Calu3 (cell line): ENCODE measurements at regions not wholly inside any gene's neighbourhood (a gene's known extent, or its start where the extent isn't known, plus 50 kb on each side); places are given as distances from the start of the nearest gene placed in this dataset.

ENCODE experiments used
- BruUV-seq: library from RNA; stranded (reverse); fragments of 400-500 nt; replicated peaks from 2 replicates; lab custom pipeline; 2021; lab: Mats Ljungman, UMichigan
- CTCF ChIA-PET: fragments of 300-600 bp; sonication (Branson Sonifier 250); formaldehyde crosslinking; loops from one replicate; lab custom pipeline; 2022; ENCODE audit warnings: antibody characterized with exemption; lab: Charles Lee
- DNase-seq: peaks from one replicate; pipeline ENCODE4 v3.0.0; 2022
- H3K27ac Mint-ChIP-seq: one replicate; pipeline ENCODE4 v1.8.0; 2022; ENCODE audit warnings: mixed read lengths; ENCODE audit not compliant: unreplicated experiment
- H3K27me3 Mint-ChIP-seq: one replicate; pipeline ENCODE4 v1.8.0; 2022; ENCODE audit warnings: mixed read lengths; ENCODE audit not compliant: unreplicated experiment
- H3K36me3 Mint-ChIP-seq: one replicate; pipeline ENCODE4 v1.8.0; 2022; ENCODE audit warnings: mild to moderate bottlenecking, moderate library complexity, mixed read lengths; ENCODE audit not compliant: insufficient read depth, unreplicated experiment
- H3K4me1 Mint-ChIP-seq: one replicate; pipeline ENCODE4 v1.8.0; 2022; ENCODE audit warnings: mild to moderate bottlenecking, low read depth, mixed read lengths; ENCODE audit not compliant: unreplicated experiment
- H3K4me3 Mint-ChIP-seq: one replicate; pipeline ENCODE4 v1.8.0; 2022; ENCODE audit warnings: mild to moderate bottlenecking, low read depth, moderate library complexity, mixed read lengths; ENCODE audit not compliant: unreplicated experiment
- H3K9me3 Mint-ChIP-seq: one replicate; pipeline ENCODE4 v1.8.0; 2022; ENCODE audit warnings: low read depth, mixed read lengths; ENCODE audit not compliant: unreplicated experiment
- CTCF ChIP-seq: fragments of 200-600 bp; IDR thresholded peaks from one replicate; pipeline ENCODE4 v1.8.0; 2022; ENCODE audit warnings: antibody characterized with exemption; ENCODE audit not compliant: unreplicated experiment
- intact Hi-C: fragments of 100-400 bp; cut with micrococcal nuclease; formaldehyde crosslinking; loops from one replicate; pipeline ENCODE4 v1.10.0; 2022; ENCODE audit not compliant: unreplicated experiment

- intact Hi-C loops: no loop called here
- BruUV-seq: no TSS peak
- Mint-ChIP-seq H3K9me3 (no peaks in the 10 kb centered on the region), H3K27me3 (no peaks in the 10 kb centered on the region), H3K4me3 (no peak overlapping the region), H3K36me3 (peaks cover 4% of the 10 kb centered on the region), H3K4me1 (peaks cover 36% of the 10 kb centered on the region), H3K27ac (no peak overlapping the region)
- no peak for TF ChIP-seq CTCF
- DNase-seq: no peak
- CTCF ChIA-PET: no interaction called here
Observed at GRCh38 chr4:38605181-38605752, 58.7 kb upstream of the KLF3 start.

GRCh38 chr4:38605753-38606586, 58.0 kb upstream of the KLF3 start:
- intact Hi-C loops: no loop called here
- H3K27ac Mint-ChIP-seq: no peak overlapping the region
- H3K4me3 Mint-ChIP-seq: no peak overlapping the region
- no peaks in the 10 kb centered on the region for H3K9me3 Mint-ChIP-seq
- peaks cover 37% of the 10 kb centered on the region for H3K4me1 Mint-ChIP-seq
- CTCF ChIA-PET: no interaction called here
- H3K36me3 Mint-ChIP-seq: peaks cover 2% of the 10 kb centered on the region
- TF ChIP-seq CTCF: no peak
- no peaks in the 10 kb centered on the region for H3K27me3 Mint-ChIP-seq
- no TSS peak for BruUV-seq
- DNase-seq: no peak

GRCh38 chr4:38606587-38606905, 57.5 kb upstream of the KLF3 start:
- Mint-ChIP-seq H3K4me3 (no peak overlapping the region), H3K27ac (no peak overlapping the region), H3K36me3 (no peaks in the 10 kb centered on the region), H3K9me3 (no peaks in the 10 kb centered on the region), H3K27me3 (no peaks in the 10 kb centered on the region), H3K4me1 (peaks cover 34% of the 10 kb centered on the region)
- CTCF ChIA-PET: no interaction called here
- no peak for DNase-seq
- TF ChIP-seq CTCF: no peak
- intact Hi-C loops: no loop called here
- BruUV-seq: no TSS peak

- H3K36me3 Mint-ChIP-seq: no peaks in the 10 kb centered on the region
- intact Hi-C loops: loop anchor here (5.0 kb wide), 2 partner anchors 277 to 432 kb away; no protein-coding TSS in a partner anchor
- H3K4me3 Mint-ChIP-seq: no peak overlapping the region
- H3K9me3 Mint-ChIP-seq: no peaks in the 10 kb centered on the region
- H3K4me1 Mint-ChIP-seq: peaks cover 28% of the 10 kb centered on the region
- H3K27me3 Mint-ChIP-seq: no peaks in the 10 kb centered on the region
- no peak for TF ChIP-seq CTCF
- BruUV-seq: no TSS peak
- CTCF ChIA-PET: no interaction called here
- H3K27ac Mint-ChIP-seq: no peak overlapping the region
- DNase-seq: no peak
Observed at GRCh38 chr4:38609614-38610013, 54.4 kb upstream of the KLF3 start.
